K562 (cell line): ENCODE measurements at regions not wholly inside any gene's neighbourhood (a gene's known extent, or its start where the extent isn't known, plus 50 kb on each side); places are given as distances from the start of the nearest gene placed in this dataset.

ENCODE experiments used
- ATAC-seq: fragments of 200-7000 bp; cut with Tn5 transposase; 3 replicates; pipeline ENCODE4 v1.9.1; 2020; ENCODE audit warnings: moderate library complexity
- BruUV-seq: library from RNA; stranded (reverse); fragments of 400-500 nt; replicated peaks from 2 replicates; lab custom pipeline; 2021; lab: Mats Ljungman, UMichigan
- CTCF ChIA-PET: fragments of 300-600 bp; formaldehyde crosslinking; extraction: SDS; loops from one replicate; lab custom pipeline; 2021; ENCODE audit warnings: low intra/inter-chr PET ratio; lab: Yijun Ruan, JAX
- POLR2A ChIA-PET: fragments of 300-600, 350-650 bp; sonication (Branson Sonifier 250); formaldehyde crosslinking; extraction: SDS; loops from one replicate; lab custom pipeline; 2021; ENCODE audit warnings: antibody characterized with exemption, inconsistent platforms; lab: Yijun Ruan, JAX
- DNase-seq, 4 experiments: peaks; one replicate each; pipeline versions ENCODE4 v3.0.0 to v3.0.0-alpha.2; 2011 to 2018; ENCODE audit warnings: low spot score in 3 of 4, mixed read lengths in 3 of 4; ENCODE audit errors: extremely low read depth in 1 of 4
- FAIRE-seq: peaks from 2 replicates; lab custom pipeline; 2011; peaks lifted over from hg19 to GRCh38; lab: Jason Lieb, UNC
- H2AFZ ChIP-seq: 2 replicates; pipeline ENCODE4 v1.6.0; 2011; ENCODE audit warnings: low read depth, low read length, control low read depth, inconsistent platforms
- H3K27ac ChIP-seq: fragments of 200-600 bp; 3 replicates; pipeline ENCODE4 v1.8.0; 2011; ENCODE audit warnings: low read depth, mild to moderate bottlenecking, control low read depth, inconsistent platforms, low read length, moderate library complexity, mixed read lengths; ENCODE audit errors: extremely low read depth
- H3K27me3 ChIP-seq, 2 experiments: fragments of 300-600 bp in 1 of 2; 2 replicates in 1 of 2; 3 replicates in 1 of 2; pipeline versions ENCODE4 v1.6.0 to v1.8.0; 2011; ENCODE audit warnings: inconsistent platforms in 2 of 2, low read length in 2 of 2, mild to moderate bottlenecking in 1 of 2, mixed read lengths in 1 of 2, moderate library complexity in 1 of 2; ENCODE audit not compliant: control insufficient read depth in 2 of 2, insufficient read depth in 2 of 2
- H3K36me3 ChIP-seq: fragments of 300-600 bp; 3 replicates; pipeline ENCODE4 v1.8.0; 2011; ENCODE audit warnings: mild to moderate bottlenecking, low read length, inconsistent platforms; ENCODE audit not compliant: control insufficient read depth, insufficient read depth
- H3K4me1 ChIP-seq, 2 experiments: fragments of 200-600 bp in 1 of 2; replicated peaks in 1 of 2; 2 replicates in 1 of 2; 3 replicates in 1 of 2; pipeline versions ENCODE4 v1.5.1 to v1.8.0; 2011; ENCODE audit warnings: inconsistent platforms in 2 of 2, low read length in 2 of 2, mild to moderate bottlenecking in 1 of 2, mixed read lengths in 1 of 2, moderate library complexity in 1 of 2; ENCODE audit not compliant: control insufficient read depth in 2 of 2, insufficient read depth in 2 of 2
- H3K4me2 ChIP-seq: 2 replicates; pipeline ENCODE4 v1.6.1; 2011; ENCODE audit warnings: low read length, control low read depth, inconsistent platforms, mixed read lengths; ENCODE audit not compliant: insufficient read depth
- H3K4me3 ChIP-seq: fragments of 200-600 bp; sonication (generic), shearing (Covaris generic); 2 replicates; pipeline ENCODE4 v1.5.1; 2016; ENCODE audit warnings: control low read depth, inconsistent platforms
- H3K79me2 ChIP-seq: fragments of 200-600 bp; 3 replicates; pipeline ENCODE4 v1.8.0; 2011; ENCODE audit warnings: low read length, inconsistent platforms; ENCODE audit not compliant: control insufficient read depth, insufficient read depth
- H3K9ac ChIP-seq, 2 experiments: 2 replicates each; pipeline versions ENCODE4 v1.6.0 to v1.6.1; 2011; ENCODE audit warnings: low read depth in 2 of 2, low read length in 2 of 2, control low read depth in 1 of 2, inconsistent platforms in 1 of 2, mild to moderate bottlenecking in 1 of 2, mixed read lengths in 1 of 2; ENCODE audit not compliant: insufficient read depth in 1 of 2
- H3K9me1 ChIP-seq: one replicate; pipeline ENCODE4 v1.6.0; 2011; ENCODE audit warnings: inconsistent platforms, mild to moderate bottlenecking, low read length, moderate library complexity; ENCODE audit not compliant: control insufficient read depth, insufficient read depth
- H3K9me3 ChIP-seq: replicated peaks from 2 replicates; pipeline ENCODE4 v1.5.1; 2011; ENCODE audit warnings: low read depth, low read length, inconsistent platforms; ENCODE audit not compliant: control insufficient read depth, insufficient read depth
- H4K20me1 ChIP-seq: replicated peaks from 2 replicates; pipeline ENCODE4 v1.6.1; 2011; ENCODE audit warnings: low read length, inconsistent platforms, mixed read lengths; ENCODE audit not compliant: control insufficient read depth, insufficient read depth
- BDP1 ChIP-seq: IDR thresholded peaks from 3 replicates; pipeline ENCODE4 v1.6.1; 2011; ENCODE audit not compliant: insufficient read length, insufficient read depth
- CSDE1 ChIP-seq, 2 experiments: fragments of 450-650 bp; IDR thresholded peaks; 2 replicates each; pipeline ENCODE4 v1.6.1; 2016; ENCODE audit warnings: mild to moderate bottlenecking in 1 of 2
- FOSL1 ChIP-seq: fragments of 200-800 bp; sonication (Bioruptor generic); conservative IDR thresholded peaks from 2 replicates; pipeline ENCODE4 v1.6.1; 2016; ENCODE audit warnings: missing genetic modification characterization, missing compliant biosample characterization
- KAT8 ChIP-seq: fragments of 450-650 bp; IDR thresholded peaks from 2 replicates; pipeline ENCODE4 v1.6.1; 2016; ENCODE audit warnings: low read depth, mild to moderate bottlenecking
- KHSRP ChIP-seq: fragments of 450-650 bp; IDR thresholded peaks from 2 replicates; pipeline ENCODE4 v1.6.1; 2017
- MTF1 ChIP-seq: fragments of 250-450 bp; sonication (Bioruptor Pico); IDR thresholded peaks from 2 replicates; pipeline ENCODE4 v1.9.0; 2021; ENCODE audit warnings: moderate library complexity, mild to moderate bottlenecking, inconsistent platforms, borderline replicate concordance
- NFXL1 ChIP-seq: fragments of 450-650 bp; formaldehyde crosslinking; IDR thresholded peaks from 2 replicates; pipeline ENCODE4 v1.4.0; 2021; ENCODE audit warnings: mild to moderate bottlenecking
- PCBP1 ChIP-seq: fragments of 200-400 bp; formaldehyde crosslinking; IDR thresholded peaks from 2 replicates; pipeline ENCODE4 v1.6.1; 2018; ENCODE audit warnings: mild to moderate bottlenecking, low read depth, low read length; ENCODE audit not compliant: poor library complexity, severe bottlenecking
- POLR2G ChIP-seq: fragments of 200-400 bp; formaldehyde crosslinking; IDR thresholded peaks from 2 replicates; pipeline ENCODE4 v1.6.1; 2017; ENCODE audit warnings: low read depth, mild to moderate bottlenecking, antibody characterized with exemption, low read length, moderate library complexity
- SAFB2 ChIP-seq: fragments of 200-400 bp; formaldehyde crosslinking; IDR thresholded peaks from 2 replicates; pipeline ENCODE4 v1.6.1; 2018; ENCODE audit warnings: borderline replicate concordance, low read length, low read depth, moderate library complexity; ENCODE audit not compliant: severe bottlenecking
- SMAD3 ChIP-seq: fragments of 450-650 bp; formaldehyde crosslinking; conservative IDR thresholded peaks from 2 replicates; pipeline ENCODE4 v1.4.0; 2020; ENCODE audit warnings: mild to moderate bottlenecking
- SRSF3 ChIP-seq: fragments of 200-400 bp; formaldehyde crosslinking; IDR thresholded peaks from 2 replicates; pipeline ENCODE4 v1.6.1; 2016; ENCODE audit warnings: mild to moderate bottlenecking, low read length, moderate library complexity; ENCODE audit not compliant: insufficient read depth
- ZBTB8A ChIP-seq: fragments of 450-650 bp; IDR thresholded peaks from 2 replicates; pipeline ENCODE4 v1.6.1; 2018; ENCODE audit warnings: mild to moderate bottlenecking, moderate library complexity; ENCODE audit not compliant: partially characterized antibody
- ZFP30 ChIP-seq: fragments of 250-450 bp; sonication (Bioruptor Pico); IDR thresholded peaks from 2 replicates; pipeline ENCODE4 v1.8.0; 2022; ENCODE audit warnings: moderate library complexity, mild to moderate bottlenecking, inconsistent platforms, borderline replicate concordance
- ZNF408 ChIP-seq: fragments of 250-450 bp; sonication (Bioruptor Pico); IDR thresholded peaks from 2 replicates; pipeline ENCODE4 v1.4.0; 2020; ENCODE audit warnings: low read depth, mild to moderate bottlenecking, moderate library complexity
- WGBS: fragments of 100-300 bp; shearing (Covaris generic); methylation state at CpG from one replicate; pipeline ENCODE4 v1.1.6; 2016; ENCODE audit warnings: low coverage, mixed read lengths; ENCODE audit not compliant: insufficient coverage; ENCODE audit errors: missing lambda C conversion rate; 5-methylcytosine and 5-hydroxymethylcytosine counted together
- in situ Hi-C: fragments of 300-500 bp; cut with MboI; formaldehyde crosslinking; loops from 4 replicates; pipeline ENCODE4 v1.15.0; 2018; ENCODE audit warnings: inconsistent platforms, mixed read lengths
- intact Hi-C: fragments of 100-400 bp; cut with micrococcal nuclease; formaldehyde crosslinking; loops from 2 replicates; pipeline ENCODE4 v1.14.2; 2022
- TF ChIP-seq, protein P1 (sequence below): fragments of 450-650 bp; IDR thresholded peaks from 2 replicates; pipeline ENCODE4 v1.6.1; 2018; ENCODE audit warnings: mild to moderate bottlenecking, low read depth; ENCODE audit not compliant: partially characterized antibody

- BruUV-seq, result no TSS peak
- Histone ChIP-seq H3K27ac (no peak overlapping the region), H3K79me2 (no peaks in the 10 kb centered on the region), H3K4me3 (no peak overlapping the region), H3K9me3 (no peaks in the 10 kb centered on the region), H3K4me1 (no peaks in the 10 kb centered on the region), H2AFZ (no peak overlapping the region), H4K20me1 (no peaks in the 10 kb centered on the region), H3K9me1 (no peaks in the 10 kb centered on the region), H3K9ac (no peak overlapping the region), H3K36me3 (no peaks in the 10 kb centered on the region), H3K4me2 (no peak overlapping the region), H3K27me3 (peaks cover 6 to 17% of the 10 kb centered on the region in 2 experiments; a peak in 3 of 5 replicates)
- in situ Hi-C loops (no loop called here), intact Hi-C loops (no loop called here)
- ChIA-PET CTCF (no interaction called here), POLR2A (no interaction called here)
- FAIRE-seq, result no peak
- DNase-seq, result no peak
- no peak for TF ChIP-seq CSDE1 (IDR thresholded peaks at IDR 0.05)
- TF ChIP-seq ZNF408 (CRISPR knock-in tag), result no peak
- no peak for TF ChIP-seq MTF1 (CRISPR knock-in tag)
- no peak for ATAC-seq
Measured at GRCh38 chr4:138639018-138639741, 376.4 kb upstream of the NOCT start.

- Histone ChIP-seq H3K4me2 (no peak overlapping the region), H3K27ac (no peak overlapping the region), H3K4me3 (no peak overlapping the region), H2AFZ (no peak overlapping the region), H3K4me1 (no peaks in the 10 kb centered on the region), H3K79me2 (no peaks in the 10 kb centered on the region), H3K9ac (no peak overlapping the region), H3K9me3 (no peaks in the 10 kb centered on the region), H3K27me3 (peaks cover 6 to 21% of the 10 kb centered on the region in 2 experiments; a peak in 3 of 5 replicates), H3K36me3 (no peaks in the 10 kb centered on the region), H4K20me1 (no peaks in the 10 kb centered on the region), H3K9me1 (no peaks in the 10 kb centered on the region)
- no peak for DNase-seq
- WGBS, result 8% methylated on average over 7 of the region's 7 CpGs
- FAIRE-seq, result no peak
- intact Hi-C loops (no loop called here), in situ Hi-C loops (no loop called here)
- ATAC-seq, result no peak
- ChIA-PET POLR2A (no interaction called here), CTCF (no interaction called here)
- no TSS peak for BruUV-seq
- TF ChIP-seq FOSL1 (tag) (no peak), SMAD3 (CRISPR knock-in tag) (no peak), POLR2G (no peak), SAFB2 (no peak), KAT8 (no peak), NFXL1 (no peak), KHSRP (no peak), PCBP1 (no peak), SRSF3 (no peak), ZFP30 (CRISPR knock-in tag) (no peak), ZBTB8A (no peak), BDP1 (no peak)
- TF ChIP-seq, protein P1, sequence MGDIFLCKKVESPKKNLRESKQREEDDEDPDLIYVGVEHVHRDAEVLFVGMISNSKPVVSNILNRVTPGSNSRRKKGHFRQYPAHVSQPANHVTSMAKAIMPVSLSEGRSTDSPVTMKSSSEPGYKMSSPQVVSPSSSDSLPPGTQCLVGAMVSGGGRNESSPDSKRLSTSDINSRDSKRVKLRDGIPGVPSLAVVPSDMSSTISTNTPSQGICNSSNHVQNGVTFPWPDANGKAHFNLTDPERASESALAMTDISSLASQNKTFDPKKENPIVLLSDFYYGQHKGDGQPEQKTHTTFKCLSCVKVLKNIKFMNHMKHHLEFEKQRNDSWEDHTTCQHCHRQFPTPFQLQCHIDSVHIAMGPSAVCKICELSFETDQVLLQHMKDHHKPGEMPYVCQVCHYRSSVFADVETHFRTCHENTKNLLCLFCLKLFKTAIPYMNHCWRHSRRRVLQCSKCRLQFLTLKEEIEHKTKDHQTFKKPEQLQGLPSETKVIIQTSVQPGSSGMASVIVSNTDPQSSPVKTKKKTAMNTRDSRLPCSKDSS, result no peak
Measured at GRCh38 chr4:138636781-138637180, 378.8 kb upstream of the NOCT start.
